PFSK-1 (cell line): ENCODE measurements at regions not wholly inside any gene's neighbourhood (a gene's known extent, or its start where the extent isn't known, plus 50 kb on each side); places are given as distances from the start of the nearest gene placed in this dataset.

ENCODE experiments used
- POLR2AphosphoS5 ChIP-seq: IDR thresholded peaks from 2 replicates; pipeline ENCODE4 v1.6.1; 2012; ENCODE audit warnings: low read depth, mild to moderate bottlenecking, control low read depth, low read length, moderate library complexity
- REST ChIP-seq, 2 experiments: IDR thresholded peaks; 2 replicates each; pipeline versions ENCODE4 v1.6.1 to v1.8.0; 2011 to 2012; ENCODE audit warnings: low read depth in 2 of 2, low read length in 2 of 2, control low read depth in 1 of 2, inconsistent platforms in 1 of 2, mild to moderate bottlenecking in 1 of 2, moderate library complexity in 1 of 2; ENCODE audit not compliant: insufficient read depth in 1 of 2

DNA sequence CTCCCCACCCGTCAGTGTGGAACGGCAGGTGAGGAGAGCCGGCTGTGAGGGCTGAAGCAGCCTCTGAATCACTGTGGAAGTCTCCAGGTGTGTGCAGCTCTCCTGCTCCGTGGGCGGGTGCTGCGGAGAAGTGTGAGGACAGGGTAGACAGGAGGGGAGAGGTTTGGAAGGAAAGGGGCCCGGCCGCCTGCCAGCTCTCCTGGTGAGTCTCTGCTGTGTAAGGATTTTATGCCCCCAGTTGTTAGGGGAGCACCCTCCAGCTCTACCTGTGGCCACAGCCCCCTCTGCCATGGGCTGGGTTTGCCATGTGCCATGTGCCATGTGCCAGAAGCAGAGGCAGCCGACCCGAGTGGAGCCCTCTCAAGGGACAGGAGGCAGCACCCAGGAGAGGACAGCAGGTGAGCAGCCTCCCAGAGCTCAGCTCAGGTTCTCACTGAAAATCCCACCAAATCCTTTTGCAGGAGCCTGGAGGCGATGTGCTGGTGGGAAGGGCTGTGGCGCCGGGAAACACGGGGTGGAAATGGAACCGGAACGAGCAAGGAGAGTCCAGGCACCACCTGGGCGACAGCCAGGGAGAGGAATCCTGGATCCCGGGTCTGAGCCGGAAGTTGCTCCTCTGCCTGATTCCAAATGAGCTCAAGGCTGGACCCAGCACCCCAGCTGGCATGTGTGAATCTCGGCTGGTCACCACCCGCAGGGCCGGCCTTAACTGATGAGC, 804.4 kb downstream of the BRD1 start:
- TF ChIP-seq POLR2AphosphoS5, result no peak
- no peak for TF ChIP-seq REST (IDR thresholded peaks at IDR 0.05; ENCODE audit: insufficient read depth in 1 of 2, low read depth in 2 of 2, low read length in 2 of 2)
